ENCODE measurements at regions not wholly inside any gene's neighbourhood (a gene's known extent, or its start where the extent isn't known, plus 50 kb on each side); places are given as distances from the start of the nearest gene placed in this dataset.

DNA sequence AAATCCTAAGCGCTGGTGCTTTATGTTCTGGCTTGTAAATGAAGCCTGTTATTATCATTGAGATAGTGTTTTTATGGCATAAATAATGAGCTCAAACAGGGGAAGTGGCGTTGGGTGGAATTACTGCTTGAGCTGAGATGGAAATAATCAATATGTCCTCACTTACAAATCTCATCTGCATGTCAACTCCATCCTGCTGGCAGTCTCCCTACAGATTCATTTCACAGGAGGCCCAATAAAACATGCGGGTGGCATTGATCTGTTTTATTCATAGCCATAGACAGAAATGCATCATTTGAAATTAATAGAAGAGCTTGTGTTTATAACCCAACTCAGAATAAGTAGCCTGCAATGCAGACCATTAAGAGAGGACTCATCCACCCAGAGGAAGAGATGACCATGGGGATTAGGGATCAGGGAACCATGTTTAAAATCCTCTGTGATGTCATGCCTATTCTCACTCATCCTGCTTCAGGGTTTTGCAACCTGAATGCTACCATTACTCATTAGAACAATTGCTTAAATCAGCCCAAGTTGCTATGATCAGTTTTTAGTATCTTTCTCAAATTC lies 680.4 kb downstream of the TLR4 start:
- ChIA-PET POLR2A (no interaction called here), CTCF (no interaction called here)
- H3K27me3 Mint-ChIP-seq (ENCODE audit: low read depth) = no peaks in the 10 kb centered on the region; the same call in 1 of the 2 replicates
- TF ChIP-seq EMX1 (CRISPR knock-in tag; IDR thresholded peaks at IDR 0.05) (no peak), ZNF219 (CRISPR knock-in tag; IDR thresholded peaks at IDR 0.05; ENCODE audit: borderline replicate concordance) (no peak), GABPB1 (CRISPR knock-in tag; IDR thresholded peaks at IDR 0.05) (no peak), IRF2 (CRISPR knock-in tag; IDR thresholded peaks at IDR 0.05; ENCODE audit: borderline replicate concordance, low read depth) (no peak), ZNF423 (CRISPR knock-in tag; IDR thresholded peaks at IDR 0.05) (no peak), KAT7 (CRISPR knock-in tag; IDR thresholded peaks at IDR 0.05; ENCODE audit: borderline replicate concordance) (no peak), RORB (CRISPR knock-in tag; IDR thresholded peaks at IDR 0.05) (no peak), FOXJ3 (CRISPR knock-in tag; IDR thresholded peaks at IDR 0.05; ENCODE audit: borderline replicate concordance) (no peak), MYBL2 (CRISPR knock-in tag; IDR thresholded peaks at IDR 0.05) (no peak), ZNF121 (CRISPR knock-in tag; IDR thresholded peaks at IDR 0.05) (no peak), TP53 (CRISPR knock-in tag; IDR thresholded peaks at IDR 0.05) (no peak), ETV6 (CRISPR knock-in tag; IDR thresholded peaks at IDR 0.05) (no peak), ZNF232 (CRISPR knock-in tag; IDR thresholded peaks at IDR 0.05) (no peak), NFE2L1 (CRISPR knock-in tag; IDR thresholded peaks at IDR 0.05) (no peak)
- TF ChIP-seq, protein P1, sequence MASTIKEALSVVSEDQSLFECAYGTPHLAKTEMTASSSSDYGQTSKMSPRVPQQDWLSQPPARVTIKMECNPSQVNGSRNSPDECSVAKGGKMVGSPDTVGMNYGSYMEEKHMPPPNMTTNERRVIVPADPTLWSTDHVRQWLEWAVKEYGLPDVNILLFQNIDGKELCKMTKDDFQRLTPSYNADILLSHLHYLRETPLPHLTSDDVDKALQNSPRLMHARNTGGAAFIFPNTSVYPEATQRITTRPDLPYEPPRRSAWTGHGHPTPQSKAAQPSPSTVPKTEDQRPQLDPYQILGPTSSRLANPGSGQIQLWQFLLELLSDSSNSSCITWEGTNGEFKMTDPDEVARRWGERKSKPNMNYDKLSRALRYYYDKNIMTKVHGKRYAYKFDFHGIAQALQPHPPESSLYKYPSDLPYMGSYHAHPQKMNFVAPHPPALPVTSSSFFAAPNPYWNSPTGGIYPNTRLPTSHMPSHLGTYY (CRISPR knock-in tag; IDR thresholded peaks at IDR 0.05) = no peak
- TF ChIP-seq, protein P2, sequence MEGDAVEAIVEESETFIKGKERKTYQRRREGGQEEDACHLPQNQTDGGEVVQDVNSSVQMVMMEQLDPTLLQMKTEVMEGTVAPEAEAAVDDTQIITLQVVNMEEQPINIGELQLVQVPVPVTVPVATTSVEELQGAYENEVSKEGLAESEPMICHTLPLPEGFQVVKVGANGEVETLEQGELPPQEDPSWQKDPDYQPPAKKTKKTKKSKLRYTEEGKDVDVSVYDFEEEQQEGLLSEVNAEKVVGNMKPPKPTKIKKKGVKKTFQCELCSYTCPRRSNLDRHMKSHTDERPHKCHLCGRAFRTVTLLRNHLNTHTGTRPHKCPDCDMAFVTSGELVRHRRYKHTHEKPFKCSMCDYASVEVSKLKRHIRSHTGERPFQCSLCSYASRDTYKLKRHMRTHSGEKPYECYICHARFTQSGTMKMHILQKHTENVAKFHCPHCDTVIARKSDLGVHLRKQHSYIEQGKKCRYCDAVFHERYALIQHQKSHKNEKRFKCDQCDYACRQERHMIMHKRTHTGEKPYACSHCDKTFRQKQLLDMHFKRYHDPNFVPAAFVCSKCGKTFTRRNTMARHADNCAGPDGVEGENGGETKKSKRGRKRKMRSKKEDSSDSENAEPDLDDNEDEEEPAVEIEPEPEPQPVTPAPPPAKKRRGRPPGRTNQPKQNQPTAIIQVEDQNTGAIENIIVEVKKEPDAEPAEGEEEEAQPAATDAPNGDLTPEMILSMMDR (IDR thresholded peaks at IDR 0.05) = no peak
- TF ChIP-seq, protein P3, sequence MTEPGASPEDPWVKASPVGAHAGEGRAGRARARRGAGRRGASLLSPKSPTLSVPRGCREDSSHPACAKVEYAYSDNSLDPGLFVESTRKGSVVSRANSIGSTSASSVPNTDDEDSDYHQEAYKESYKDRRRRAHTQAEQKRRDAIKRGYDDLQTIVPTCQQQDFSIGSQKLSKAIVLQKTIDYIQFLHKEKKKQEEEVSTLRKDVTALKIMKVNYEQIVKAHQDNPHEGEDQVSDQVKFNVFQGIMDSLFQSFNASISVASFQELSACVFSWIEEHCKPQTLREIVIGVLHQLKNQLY (CRISPR knock-in tag; IDR thresholded peaks at IDR 0.05) = no peak
- TF ChIP-seq, protein P4, sequence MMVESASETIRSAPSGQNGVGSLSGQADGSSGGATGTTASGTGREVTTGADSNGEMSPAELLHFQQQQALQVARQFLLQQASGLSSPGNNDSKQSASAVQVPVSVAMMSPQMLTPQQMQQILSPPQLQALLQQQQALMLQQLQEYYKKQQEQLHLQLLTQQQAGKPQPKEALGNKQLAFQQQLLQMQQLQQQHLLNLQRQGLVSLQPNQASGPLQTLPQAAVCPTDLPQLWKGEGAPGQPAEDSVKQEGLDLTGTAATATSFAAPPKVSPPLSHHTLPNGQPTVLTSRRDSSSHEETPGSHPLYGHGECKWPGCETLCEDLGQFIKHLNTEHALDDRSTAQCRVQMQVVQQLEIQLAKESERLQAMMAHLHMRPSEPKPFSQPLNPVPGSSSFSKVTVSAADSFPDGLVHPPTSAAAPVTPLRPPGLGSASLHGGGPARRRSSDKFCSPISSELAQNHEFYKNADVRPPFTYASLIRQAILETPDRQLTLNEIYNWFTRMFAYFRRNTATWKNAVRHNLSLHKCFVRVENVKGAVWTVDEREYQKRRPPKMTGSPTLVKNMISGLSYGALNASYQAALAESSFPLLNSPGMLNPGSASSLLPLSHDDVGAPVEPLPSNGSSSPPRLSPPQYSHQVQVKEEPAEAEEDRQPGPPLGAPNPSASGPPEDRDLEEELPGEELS (CRISPR knock-in tag; IDR thresholded peaks at IDR 0.05) = no peak
- TF ChIP-seq, protein P5, sequence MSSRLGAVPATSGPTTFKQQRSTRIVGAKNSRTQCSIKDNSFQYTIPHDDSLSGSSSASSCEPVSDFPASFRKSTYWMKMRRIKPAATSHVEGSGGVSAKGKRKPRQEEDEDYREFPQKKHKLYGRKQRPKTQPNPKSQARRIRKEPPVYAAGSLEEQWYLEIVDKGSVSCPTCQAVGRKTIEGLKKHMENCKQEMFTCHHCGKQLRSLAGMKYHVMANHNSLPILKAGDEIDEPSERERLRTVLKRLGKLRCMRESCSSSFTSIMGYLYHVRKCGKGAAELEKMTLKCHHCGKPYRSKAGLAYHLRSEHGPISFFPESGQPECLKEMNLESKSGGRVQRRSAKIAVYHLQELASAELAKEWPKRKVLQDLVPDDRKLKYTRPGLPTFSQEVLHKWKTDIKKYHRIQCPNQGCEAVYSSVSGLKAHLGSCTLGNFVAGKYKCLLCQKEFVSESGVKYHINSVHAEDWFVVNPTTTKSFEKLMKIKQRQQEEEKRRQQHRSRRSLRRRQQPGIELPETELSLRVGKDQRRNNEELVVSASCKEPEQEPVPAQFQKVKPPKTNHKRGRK (CRISPR knock-in tag; IDR thresholded peaks at IDR 0.05; ENCODE audit: borderline replicate concordance) = no peak
- H3K4me1 Mint-ChIP-seq = peaks cover 10% of the 10 kb centered on the region
- H3K36me3 Mint-ChIP-seq = no peaks in the 10 kb centered on the region
- H3K4me3 Mint-ChIP-seq = no peak overlapping the region
- no peak overlapping the region for H3K27ac Mint-ChIP-seq
- DNase-seq (ENCODE audit: low spot score) (no peak), ATAC-seq (no peak)
- H3K9me3 Mint-ChIP-seq = peaks cover 13% of the 10 kb centered on the region

DNA sequence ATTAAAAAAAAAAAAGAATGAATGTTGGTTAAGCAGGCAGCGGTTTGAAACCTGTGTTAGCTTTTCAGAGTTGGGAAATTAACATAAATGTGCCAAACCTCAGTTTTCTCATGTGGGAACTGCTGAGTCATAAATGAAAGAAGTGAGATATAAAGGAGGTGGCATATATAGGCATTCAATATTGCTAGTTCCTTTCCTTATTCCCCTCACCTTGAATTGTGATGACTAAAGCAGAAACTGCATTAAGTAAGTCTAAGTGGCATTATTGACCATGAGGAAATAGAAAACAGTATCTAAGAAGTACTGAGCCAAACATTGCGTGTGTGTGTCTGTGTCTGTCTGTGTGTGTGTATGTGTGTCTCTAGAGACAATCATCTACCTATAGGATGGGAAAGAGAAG lies 691.2 kb downstream of the TLR4 start:
- Mint-ChIP-seq H3K27ac (no peak overlapping the region), H3K9me3 (no peaks in the 10 kb centered on the region)
- TF ChIP-seq ZNF396 (CRISPR knock-in tag; IDR thresholded peaks at IDR 0.05; ENCODE audit: borderline replicate concordance) = no peak
- TF ChIP-seq, protein P6, sequence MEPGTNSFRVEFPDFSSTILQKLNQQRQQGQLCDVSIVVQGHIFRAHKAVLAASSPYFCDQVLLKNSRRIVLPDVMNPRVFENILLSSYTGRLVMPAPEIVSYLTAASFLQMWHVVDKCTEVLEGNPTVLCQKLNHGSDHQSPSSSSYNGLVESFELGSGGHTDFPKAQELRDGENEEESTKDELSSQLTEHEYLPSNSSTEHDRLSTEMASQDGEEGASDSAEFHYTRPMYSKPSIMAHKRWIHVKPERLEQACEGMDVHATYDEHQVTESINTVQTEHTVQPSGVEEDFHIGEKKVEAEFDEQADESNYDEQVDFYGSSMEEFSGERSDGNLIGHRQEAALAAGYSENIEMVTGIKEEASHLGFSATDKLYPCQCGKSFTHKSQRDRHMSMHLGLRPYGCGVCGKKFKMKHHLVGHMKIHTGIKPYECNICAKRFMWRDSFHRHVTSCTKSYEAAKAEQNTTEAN (CRISPR knock-in tag; IDR thresholded peaks at IDR 0.05) = no peak
- TF ChIP-seq, protein P1 (CRISPR knock-in tag; IDR thresholded peaks at IDR 0.05) = no peak
- TF ChIP-seq, protein P7, sequence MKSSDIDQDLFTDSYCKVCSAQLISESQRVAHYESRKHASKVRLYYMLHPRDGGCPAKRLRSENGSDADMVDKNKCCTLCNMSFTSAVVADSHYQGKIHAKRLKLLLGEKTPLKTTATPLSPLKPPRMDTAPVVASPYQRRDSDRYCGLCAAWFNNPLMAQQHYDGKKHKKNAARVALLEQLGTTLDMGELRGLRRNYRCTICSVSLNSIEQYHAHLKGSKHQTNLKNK (CRISPR knock-in tag; IDR thresholded peaks at IDR 0.05) = no peak
- no peak for TF ChIP-seq ZNF317 (CRISPR knock-in tag; IDR thresholded peaks at IDR 0.05; ENCODE audit: borderline replicate concordance, low read depth)
- TF ChIP-seq ZNF416 (CRISPR knock-in tag; IDR thresholded peaks at IDR 0.05) = no peak
- TF ChIP-seq RORB (CRISPR knock-in tag; IDR thresholded peaks at IDR 0.05) = no peak
- TF ChIP-seq, protein P5 (CRISPR knock-in tag; IDR thresholded peaks at IDR 0.05; ENCODE audit: borderline replicate concordance) = no peak

More for the DNA sequence above, 691.2 kb downstream of the TLR4 start:
- Mint-ChIP-seq H3K4me3 (no peak overlapping the region), H3K27me3 (ENCODE audit: low read depth) (no peaks in the 10 kb centered on the region), H3K36me3 (no peaks in the 10 kb centered on the region), H3K4me1 (0 out of 2 replicates have a peak, but pooled peaks cover 6% of the 10 kb centered on the region)
- ATAC-seq = no peak
- CTCF ChIA-PET = no interaction called here
- DNase-seq (ENCODE audit: low spot score) = no peak
- POLR2A ChIA-PET = no interaction called here

All from WTC11 (cell line).